ENCODE measurements at regions not wholly inside any gene's neighbourhood (a gene's known extent, or its start where the extent isn't known, plus 50 kb on each side); places are given as distances from the start of the nearest gene placed in this dataset.
A peak's percentile ranks its signal among the peaks of the same experiment; 100 is the strongest.

DNA sequence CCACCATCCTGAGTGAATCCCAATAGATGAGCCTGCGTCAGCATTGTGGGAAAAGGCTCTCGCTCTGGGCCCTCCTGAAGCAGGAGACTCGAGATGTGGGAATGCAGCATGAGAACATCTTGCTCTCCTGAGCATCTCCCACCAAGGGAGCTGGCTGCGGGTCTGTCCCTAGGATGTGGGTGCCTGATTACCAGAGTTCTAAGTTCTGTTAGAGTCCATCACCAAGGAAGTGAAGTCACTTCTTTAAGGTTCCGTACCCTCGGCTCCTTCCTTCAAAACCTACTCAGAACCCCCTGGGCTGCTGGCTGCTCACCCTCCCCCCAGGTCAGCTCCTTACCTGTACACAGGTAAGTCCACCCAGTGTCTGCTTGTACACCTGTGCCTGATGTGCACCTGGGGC is 100.5 kb upstream of the IGLL5 start:
- CTCF ChIA-PET, result interaction anchor here (0.7 to 12.3 kb wide), 19 partner anchors 12 to 323 kb away, joined by 3 to 158 read pairs (median 9); no protein-coding TSS in a partner anchor
- no peak for TF ChIP-seq MZF1 (tag by site-specific recombination; IDR thresholded peaks at IDR 0.05; ENCODE audit: borderline replicate concordance)
- TF ChIP-seq ZNF843 (tag by site-specific recombination; IDR thresholded peaks at IDR 0.05), result no peak
- TF ChIP-seq SP2 (tag by site-specific recombination; IDR thresholded peaks at IDR 0.05), result no peak
- no peak for TF ChIP-seq ZNF140 (tag by site-specific recombination; IDR thresholded peaks at IDR 0.05)
- TF ChIP-seq HOXA7 (CRISPR knock-in tag; IDR thresholded peaks at IDR 0.05; ENCODE audit: borderline replicate concordance), result no peak
- TF ChIP-seq ZNF157 (tag by site-specific recombination; IDR thresholded peaks at IDR 0.05), result no peak
- TF ChIP-seq ZNF366 (tag by site-specific recombination; conservative IDR thresholded peaks at IDR 0.05), result no peak
- TF ChIP-seq ZNF223 (tag by site-specific recombination; IDR thresholded peaks at IDR 0.05), result no peak
- TF ChIP-seq, protein P1, sequence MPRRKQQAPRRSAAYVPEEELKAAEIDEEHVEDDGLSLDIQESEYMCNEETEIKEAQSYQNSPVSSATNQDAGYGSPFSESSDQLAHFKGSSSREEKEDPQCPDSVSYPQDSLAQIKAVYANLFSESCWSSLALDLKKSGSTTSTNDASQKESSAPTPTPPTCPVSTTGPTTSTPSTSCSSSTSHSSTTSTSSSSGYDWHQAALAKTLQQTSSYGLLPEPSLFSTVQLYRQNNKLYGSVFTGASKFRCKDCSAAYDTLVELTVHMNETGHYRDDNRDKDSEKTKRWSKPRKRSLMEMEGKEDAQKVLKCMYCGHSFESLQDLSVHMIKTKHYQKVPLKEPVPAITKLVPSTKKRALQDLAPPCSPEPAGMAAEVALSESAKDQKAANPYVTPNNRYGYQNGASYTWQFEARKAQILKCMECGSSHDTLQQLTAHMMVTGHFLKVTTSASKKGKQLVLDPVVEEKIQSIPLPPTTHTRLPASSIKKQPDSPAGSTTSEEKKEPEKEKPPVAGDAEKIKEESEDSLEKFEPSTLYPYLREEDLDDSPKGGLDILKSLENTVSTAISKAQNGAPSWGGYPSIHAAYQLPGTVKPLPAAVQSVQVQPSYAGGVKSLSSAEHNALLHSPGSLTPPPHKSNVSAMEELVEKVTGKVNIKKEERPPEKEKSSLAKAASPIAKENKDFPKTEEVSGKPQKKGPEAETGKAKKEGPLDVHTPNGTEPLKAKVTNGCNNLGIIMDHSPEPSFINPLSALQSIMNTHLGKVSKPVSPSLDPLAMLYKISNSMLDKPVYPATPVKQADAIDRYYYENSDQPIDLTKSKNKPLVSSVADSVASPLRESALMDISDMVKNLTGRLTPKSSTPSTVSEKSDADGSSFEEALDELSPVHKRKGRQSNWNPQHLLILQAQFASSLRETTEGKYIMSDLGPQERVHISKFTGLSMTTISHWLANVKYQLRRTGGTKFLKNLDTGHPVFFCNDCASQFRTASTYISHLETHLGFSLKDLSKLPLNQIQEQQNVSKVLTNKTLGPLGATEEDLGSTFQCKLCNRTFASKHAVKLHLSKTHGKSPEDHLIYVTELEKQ (tag by site-specific recombination; IDR thresholded peaks at IDR 0.05; ENCODE audit: borderline replicate concordance), result no peak
- no peak for TF ChIP-seq ZNF530 (tag by site-specific recombination; IDR thresholded peaks at IDR 0.05; ENCODE audit: low read depth)
- TF ChIP-seq, protein P2, sequence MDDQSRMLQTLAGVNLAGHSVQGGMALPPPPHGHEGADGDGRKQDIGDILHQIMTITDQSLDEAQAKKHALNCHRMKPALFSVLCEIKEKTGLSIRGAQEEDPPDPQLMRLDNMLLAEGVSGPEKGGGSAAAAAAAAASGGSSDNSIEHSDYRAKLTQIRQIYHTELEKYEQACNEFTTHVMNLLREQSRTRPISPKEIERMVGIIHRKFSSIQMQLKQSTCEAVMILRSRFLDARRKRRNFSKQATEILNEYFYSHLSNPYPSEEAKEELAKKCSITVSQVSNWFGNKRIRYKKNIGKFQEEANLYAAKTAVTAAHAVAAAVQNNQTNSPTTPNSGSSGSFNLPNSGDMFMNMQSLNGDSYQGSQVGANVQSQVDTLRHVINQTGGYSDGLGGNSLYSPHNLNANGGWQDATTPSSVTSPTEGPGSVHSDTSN (CRISPR knock-in tag; IDR thresholded peaks at IDR 0.05), result no peak
- TF ChIP-seq ZBTB1 (tag by site-specific recombination; IDR thresholded peaks at IDR 0.05), result no peak

DNA sequence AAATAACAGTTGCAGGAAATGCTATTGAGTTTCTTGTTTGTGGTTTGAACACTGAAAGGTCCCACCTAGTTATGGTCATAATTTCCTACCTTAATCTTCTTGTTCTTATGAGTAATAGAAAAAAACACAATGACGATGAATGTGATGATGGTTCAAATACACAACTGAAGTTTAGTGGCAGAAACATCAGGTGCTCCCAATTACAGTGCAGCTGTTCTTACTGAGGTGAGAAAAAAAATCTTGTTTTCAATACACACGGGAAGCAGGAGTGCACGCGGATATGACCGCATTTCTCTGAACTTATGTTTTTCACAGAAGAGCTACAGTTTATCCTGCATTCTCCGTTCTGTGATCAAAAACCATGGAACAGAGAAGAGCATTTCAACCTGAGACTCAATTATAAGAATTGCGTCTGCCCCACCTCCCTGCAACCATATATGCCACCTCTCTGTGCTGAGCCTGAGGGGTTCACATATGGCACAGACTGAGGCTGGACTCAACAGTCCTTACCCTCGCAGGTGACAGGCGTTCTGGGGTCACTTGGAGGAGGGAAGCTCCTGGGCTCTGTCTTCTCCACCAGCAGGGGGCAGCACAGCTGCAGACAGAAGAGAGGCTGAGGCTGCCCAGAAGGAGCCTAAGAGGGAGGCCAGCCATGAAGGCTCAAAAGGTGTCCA is 99.7 kb upstream of the IGLL5 start:
- ChIA-PET CTCF (interaction anchor here (0.6 to 12.3 kb wide), 56 partner anchors 8 to 981 kb away, joined by 3 to 158 read pairs (median 5); partner anchors contain the start of gene IGLL5), POLR2A (no interaction called here)
- H3K27ac ChIP-seq (ENCODE audit: extremely low read depth, low read depth, low read length), result no peak overlapping the region
- no peak overlapping the region for H3K4me3 ChIP-seq (ENCODE audit: low read depth, low read length)
- H3K36me3 ChIP-seq (ENCODE audit: control insufficient read depth in 2 of 2, insufficient read depth in 1 of 2, low read length in 2 of 2), result no peaks in the 10 kb centered on the region
- no peaks in the 10 kb centered on the region for H3K9me3 ChIP-seq (ENCODE audit: control insufficient read depth, insufficient read depth, low read depth, low read length)
- no peaks in the 10 kb centered on the region for H3K4me1 ChIP-seq (ENCODE audit: control insufficient read depth, insufficient read depth, low read length)
- TF ChIP-seq ZNF2 (tag by site-specific recombination; IDR thresholded peaks at IDR 0.05), result no peak
- no peak for TF ChIP-seq ZIC2 (tag by site-specific recombination; IDR thresholded peaks at IDR 0.05)
- TF ChIP-seq, protein P3, sequence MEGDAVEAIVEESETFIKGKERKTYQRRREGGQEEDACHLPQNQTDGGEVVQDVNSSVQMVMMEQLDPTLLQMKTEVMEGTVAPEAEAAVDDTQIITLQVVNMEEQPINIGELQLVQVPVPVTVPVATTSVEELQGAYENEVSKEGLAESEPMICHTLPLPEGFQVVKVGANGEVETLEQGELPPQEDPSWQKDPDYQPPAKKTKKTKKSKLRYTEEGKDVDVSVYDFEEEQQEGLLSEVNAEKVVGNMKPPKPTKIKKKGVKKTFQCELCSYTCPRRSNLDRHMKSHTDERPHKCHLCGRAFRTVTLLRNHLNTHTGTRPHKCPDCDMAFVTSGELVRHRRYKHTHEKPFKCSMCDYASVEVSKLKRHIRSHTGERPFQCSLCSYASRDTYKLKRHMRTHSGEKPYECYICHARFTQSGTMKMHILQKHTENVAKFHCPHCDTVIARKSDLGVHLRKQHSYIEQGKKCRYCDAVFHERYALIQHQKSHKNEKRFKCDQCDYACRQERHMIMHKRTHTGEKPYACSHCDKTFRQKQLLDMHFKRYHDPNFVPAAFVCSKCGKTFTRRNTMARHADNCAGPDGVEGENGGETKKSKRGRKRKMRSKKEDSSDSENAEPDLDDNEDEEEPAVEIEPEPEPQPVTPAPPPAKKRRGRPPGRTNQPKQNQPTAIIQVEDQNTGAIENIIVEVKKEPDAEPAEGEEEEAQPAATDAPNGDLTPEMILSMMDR (tag by site-specific recombination; IDR thresholded peaks at IDR 0.05), result 0 out of 2 replicates have a peak, but pooled peaks have one; percentile 38
- TF ChIP-seq, protein P4, sequence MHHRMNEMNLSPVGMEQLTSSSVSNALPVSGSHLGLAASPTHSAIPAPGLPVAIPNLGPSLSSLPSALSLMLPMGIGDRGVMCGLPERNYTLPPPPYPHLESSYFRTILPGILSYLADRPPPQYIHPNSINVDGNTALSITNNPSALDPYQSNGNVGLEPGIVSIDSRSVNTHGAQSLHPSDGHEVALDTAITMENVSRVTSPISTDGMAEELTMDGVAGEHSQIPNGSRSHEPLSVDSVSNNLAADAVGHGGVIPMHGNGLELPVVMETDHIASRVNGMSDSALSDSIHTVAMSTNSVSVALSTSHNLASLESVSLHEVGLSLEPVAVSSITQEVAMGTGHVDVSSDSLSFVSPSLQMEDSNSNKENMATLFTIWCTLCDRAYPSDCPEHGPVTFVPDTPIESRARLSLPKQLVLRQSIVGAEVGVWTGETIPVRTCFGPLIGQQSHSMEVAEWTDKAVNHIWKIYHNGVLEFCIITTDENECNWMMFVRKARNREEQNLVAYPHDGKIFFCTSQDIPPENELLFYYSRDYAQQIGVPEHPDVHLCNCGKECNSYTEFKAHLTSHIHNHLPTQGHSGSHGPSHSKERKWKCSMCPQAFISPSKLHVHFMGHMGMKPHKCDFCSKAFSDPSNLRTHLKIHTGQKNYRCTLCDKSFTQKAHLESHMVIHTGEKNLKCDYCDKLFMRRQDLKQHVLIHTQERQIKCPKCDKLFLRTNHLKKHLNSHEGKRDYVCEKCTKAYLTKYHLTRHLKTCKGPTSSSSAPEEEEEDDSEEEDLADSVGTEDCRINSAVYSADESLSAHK (tag by site-specific recombination; IDR thresholded peaks at IDR 0.05), result no peak
- TF ChIP-seq ZNF660 (tag by site-specific recombination; IDR thresholded peaks at IDR 0.05), result no peak
- TF ChIP-seq YY2 (tag by site-specific recombination; IDR thresholded peaks at IDR 0.05), result no peak
- TF ChIP-seq, protein P5, sequence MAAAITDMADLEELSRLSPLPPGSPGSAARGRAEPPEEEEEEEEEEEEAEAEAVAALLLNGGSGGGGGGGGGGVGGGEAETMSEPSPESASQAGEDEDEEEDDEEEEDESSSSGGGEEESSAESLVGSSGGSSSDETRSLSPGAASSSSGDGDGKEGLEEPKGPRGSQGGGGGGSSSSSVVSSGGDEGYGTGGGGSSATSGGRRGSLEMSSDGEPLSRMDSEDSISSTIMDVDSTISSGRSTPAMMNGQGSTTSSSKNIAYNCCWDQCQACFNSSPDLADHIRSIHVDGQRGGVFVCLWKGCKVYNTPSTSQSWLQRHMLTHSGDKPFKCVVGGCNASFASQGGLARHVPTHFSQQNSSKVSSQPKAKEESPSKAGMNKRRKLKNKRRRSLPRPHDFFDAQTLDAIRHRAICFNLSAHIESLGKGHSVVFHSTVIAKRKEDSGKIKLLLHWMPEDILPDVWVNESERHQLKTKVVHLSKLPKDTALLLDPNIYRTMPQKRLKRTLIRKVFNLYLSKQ (tag by site-specific recombination; IDR thresholded peaks at IDR 0.05; ENCODE audit: borderline replicate concordance), result no peak
- TF ChIP-seq, protein P6, sequence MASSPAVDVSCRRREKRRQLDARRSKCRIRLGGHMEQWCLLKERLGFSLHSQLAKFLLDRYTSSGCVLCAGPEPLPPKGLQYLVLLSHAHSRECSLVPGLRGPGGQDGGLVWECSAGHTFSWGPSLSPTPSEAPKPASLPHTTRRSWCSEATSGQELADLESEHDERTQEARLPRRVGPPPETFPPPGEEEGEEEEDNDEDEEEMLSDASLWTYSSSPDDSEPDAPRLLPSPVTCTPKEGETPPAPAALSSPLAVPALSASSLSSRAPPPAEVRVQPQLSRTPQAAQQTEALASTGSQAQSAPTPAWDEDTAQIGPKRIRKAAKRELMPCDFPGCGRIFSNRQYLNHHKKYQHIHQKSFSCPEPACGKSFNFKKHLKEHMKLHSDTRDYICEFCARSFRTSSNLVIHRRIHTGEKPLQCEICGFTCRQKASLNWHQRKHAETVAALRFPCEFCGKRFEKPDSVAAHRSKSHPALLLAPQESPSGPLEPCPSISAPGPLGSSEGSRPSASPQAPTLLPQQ (tag by site-specific recombination; IDR thresholded peaks at IDR 0.05), result no peak
- TF ChIP-seq, protein P7, sequence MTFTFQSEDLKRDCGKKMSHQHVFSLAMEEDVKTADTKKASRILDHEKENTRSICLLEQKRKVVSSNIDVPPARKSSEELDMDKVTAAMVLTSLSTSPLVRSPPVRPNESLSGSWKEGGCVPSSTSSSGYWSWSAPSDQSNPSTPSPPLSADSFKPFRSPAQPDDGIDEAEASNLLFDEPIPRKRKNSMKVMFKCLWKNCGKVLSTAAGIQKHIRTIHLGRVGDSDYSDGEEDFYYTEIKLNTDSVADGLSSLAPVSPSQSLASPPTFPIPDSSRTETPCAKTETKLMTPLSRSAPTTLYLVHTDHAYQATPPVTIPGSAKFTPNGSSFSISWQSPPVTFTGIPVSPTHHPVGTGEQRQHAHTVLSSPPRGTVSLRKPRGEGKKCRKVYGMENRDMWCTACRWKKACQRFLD (tag by site-specific recombination; IDR thresholded peaks at IDR 0.05), result no peak

More for the DNA sequence above, 100.5 kb upstream of the IGLL5 start:
- Histone ChIP-seq H3K27ac (ENCODE audit: extremely low read depth, low read depth, low read length) (no peak overlapping the region), H3K4me3 (ENCODE audit: low read depth, low read length) (no peak overlapping the region), H3K9me3 (ENCODE audit: control insufficient read depth, insufficient read depth, low read depth, low read length) (no peaks in the 10 kb centered on the region), H3K36me3 (ENCODE audit: control insufficient read depth in 2 of 2, insufficient read depth in 1 of 2, low read length in 2 of 2) (no peaks in the 10 kb centered on the region), H3K4me1 (ENCODE audit: control insufficient read depth, insufficient read depth, low read length) (no peaks in the 10 kb centered on the region)
- POLR2A ChIA-PET, result no interaction called here

All from HEK293 (cell line).